ENCODE measurements at regions not wholly inside any gene's neighbourhood (a gene's known extent, or its start where the extent isn't known, plus 50 kb on each side); places are given as distances from the start of the nearest gene placed in this dataset.

- TF ChIP-seq CTCF (IDR thresholded peaks at IDR 0.05; ENCODE audit: low read depth, low read length) (no peak), EZH2phosphoT487 (IDR thresholded peaks at IDR 0.05; ENCODE audit: low read depth) (no peak)
Observed at GRCh38 chr18:77990131-77990530, 740.5 kb downstream of the GALR1 start.
